K562 (cell line): ENCODE measurements at regions not wholly inside any gene's neighbourhood (a gene's known extent, or its start where the extent isn't known, plus 50 kb on each side); places are given as distances from the start of the nearest gene placed in this dataset.

Experiments
- EZH2 ChIP-seq: IDR thresholded peaks from 2 replicates; pipeline ENCODE4 v1.6.1; 2012; ENCODE audit warnings: low read depth, mild to moderate bottlenecking, inconsistent platforms, low read length, borderline replicate concordance
- FUS ChIP-seq: fragments of 200-400 bp; formaldehyde crosslinking; optimal IDR thresholded peaks from 2 replicates; pipeline ENCODE3; 2017; ENCODE audit warnings: low read depth, low read length
- HCFC1 ChIP-seq: IDR thresholded peaks from 2 replicates; pipeline ENCODE4 v1.6.1; 2012; ENCODE audit warnings: low read depth, low read length, improper control_type of control experiment
- PML ChIP-seq: IDR thresholded peaks from 2 replicates; pipeline ENCODE4 v1.6.1; 2012; ENCODE audit warnings: low read length, inconsistent platforms
- POLR2AphosphoS5 ChIP-seq: IDR thresholded peaks from 2 replicates; pipeline ENCODE4 v1.6.1; 2011; ENCODE audit warnings: mild to moderate bottlenecking, low read depth, low read length, moderate library complexity; ENCODE audit not compliant: control insufficient read depth, insufficient read depth
- RFX5 ChIP-seq: IDR thresholded peaks from 2 replicates; pipeline ENCODE4 v1.6.1; 2011; ENCODE audit warnings: low read depth, mild to moderate bottlenecking, improper control_type of control experiment, low read length
- ZNF24 ChIP-seq: fragments of 450-650 bp; IDR thresholded peaks from 2 replicates; pipeline ENCODE4 v1.6.1; 2016
- ZNF57 ChIP-seq: fragments of 450-650 bp; formaldehyde crosslinking; IDR thresholded peaks from 2 replicates; pipeline ENCODE4 v1.4.0; 2020; ENCODE audit warnings: mild to moderate bottlenecking, moderate library complexity
- TF ChIP-seq, protein P1 (sequence below), 2 experiments: fragments of 450-650 bp; formaldehyde crosslinking in 1 of 2; IDR thresholded peaks; 2 replicates each; pipeline versions ENCODE4 v1.4.0 to v1.6.1; 2014 to 2020; ENCODE audit warnings: mild to moderate bottlenecking in 2 of 2, borderline replicate concordance in 1 of 2, low read depth in 1 of 2
- TF ChIP-seq, protein P2 (sequence below), 3 experiments: IDR thresholded peaks in 2 of 3; conservative IDR thresholded peaks in 1 of 3; 2 replicates each; pipeline ENCODE4 v1.5.1; 2011 to 2012; ENCODE audit warnings: low read length in 3 of 3, mild to moderate bottlenecking in 3 of 3, control low read depth in 2 of 3, improper control_type of control experiment in 1 of 3, inconsistent platforms in 1 of 3, low read depth in 1 of 3, mixed read lengths in 1 of 3, moderate library complexity in 1 of 3; ENCODE audit not compliant: insufficient read depth in 2 of 3
- TF ChIP-seq, protein P3 (sequence below): fragments of 250-450 bp; sonication (Bioruptor Pico); IDR thresholded peaks from 2 replicates; pipeline ENCODE4 v1.5.1; 2021; ENCODE audit warnings: mild to moderate bottlenecking

DNA sequence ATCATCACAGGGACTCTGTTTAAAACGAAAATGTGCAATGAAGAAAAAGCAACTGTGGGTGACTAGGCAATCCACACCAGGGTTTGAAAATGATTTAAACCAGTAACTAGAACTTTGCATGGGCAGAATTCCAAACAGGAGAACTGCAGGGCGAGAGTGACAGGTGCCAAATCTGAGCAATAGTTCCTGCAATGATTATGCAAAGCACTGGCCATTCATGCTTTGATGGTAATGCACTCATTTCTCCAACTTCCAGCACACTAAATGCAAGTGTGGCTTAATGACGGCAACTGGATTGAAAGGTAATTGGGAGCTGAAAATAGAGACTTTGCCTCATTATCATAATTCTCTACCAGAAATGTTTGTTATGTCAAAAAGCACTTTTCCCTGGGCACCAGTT is 140.5 kb upstream of the TMCC3 start:
- TF ChIP-seq FUS (no peak), ZNF24 (no peak), POLR2AphosphoS5 (no peak), ZNF57 (CRISPR knock-in tag) (no peak), HCFC1 (no peak), PML (no peak), EZH2 (no peak), RFX5 (no peak)
- TF ChIP-seq, protein P1, sequence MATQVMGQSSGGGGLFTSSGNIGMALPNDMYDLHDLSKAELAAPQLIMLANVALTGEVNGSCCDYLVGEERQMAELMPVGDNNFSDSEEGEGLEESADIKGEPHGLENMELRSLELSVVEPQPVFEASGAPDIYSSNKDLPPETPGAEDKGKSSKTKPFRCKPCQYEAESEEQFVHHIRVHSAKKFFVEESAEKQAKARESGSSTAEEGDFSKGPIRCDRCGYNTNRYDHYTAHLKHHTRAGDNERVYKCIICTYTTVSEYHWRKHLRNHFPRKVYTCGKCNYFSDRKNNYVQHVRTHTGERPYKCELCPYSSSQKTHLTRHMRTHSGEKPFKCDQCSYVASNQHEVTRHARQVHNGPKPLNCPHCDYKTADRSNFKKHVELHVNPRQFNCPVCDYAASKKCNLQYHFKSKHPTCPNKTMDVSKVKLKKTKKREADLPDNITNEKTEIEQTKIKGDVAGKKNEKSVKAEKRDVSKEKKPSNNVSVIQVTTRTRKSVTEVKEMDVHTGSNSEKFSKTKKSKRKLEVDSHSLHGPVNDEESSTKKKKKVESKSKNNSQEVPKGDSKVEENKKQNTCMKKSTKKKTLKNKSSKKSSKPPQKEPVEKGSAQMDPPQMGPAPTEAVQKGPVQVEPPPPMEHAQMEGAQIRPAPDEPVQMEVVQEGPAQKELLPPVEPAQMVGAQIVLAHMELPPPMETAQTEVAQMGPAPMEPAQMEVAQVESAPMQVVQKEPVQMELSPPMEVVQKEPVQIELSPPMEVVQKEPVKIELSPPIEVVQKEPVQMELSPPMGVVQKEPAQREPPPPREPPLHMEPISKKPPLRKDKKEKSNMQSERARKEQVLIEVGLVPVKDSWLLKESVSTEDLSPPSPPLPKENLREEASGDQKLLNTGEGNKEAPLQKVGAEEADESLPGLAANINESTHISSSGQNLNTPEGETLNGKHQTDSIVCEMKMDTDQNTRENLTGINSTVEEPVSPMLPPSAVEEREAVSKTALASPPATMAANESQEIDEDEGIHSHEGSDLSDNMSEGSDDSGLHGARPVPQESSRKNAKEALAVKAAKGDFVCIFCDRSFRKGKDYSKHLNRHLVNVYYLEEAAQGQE (IDR thresholded peaks at IDR 0.05; ENCODE audit: borderline replicate concordance), result no peak
- TF ChIP-seq, protein P1 (CRISPR knock-in tag; IDR thresholded peaks at IDR 0.05; ENCODE audit: low read depth), result no peak
- TF ChIP-seq, protein P2, sequence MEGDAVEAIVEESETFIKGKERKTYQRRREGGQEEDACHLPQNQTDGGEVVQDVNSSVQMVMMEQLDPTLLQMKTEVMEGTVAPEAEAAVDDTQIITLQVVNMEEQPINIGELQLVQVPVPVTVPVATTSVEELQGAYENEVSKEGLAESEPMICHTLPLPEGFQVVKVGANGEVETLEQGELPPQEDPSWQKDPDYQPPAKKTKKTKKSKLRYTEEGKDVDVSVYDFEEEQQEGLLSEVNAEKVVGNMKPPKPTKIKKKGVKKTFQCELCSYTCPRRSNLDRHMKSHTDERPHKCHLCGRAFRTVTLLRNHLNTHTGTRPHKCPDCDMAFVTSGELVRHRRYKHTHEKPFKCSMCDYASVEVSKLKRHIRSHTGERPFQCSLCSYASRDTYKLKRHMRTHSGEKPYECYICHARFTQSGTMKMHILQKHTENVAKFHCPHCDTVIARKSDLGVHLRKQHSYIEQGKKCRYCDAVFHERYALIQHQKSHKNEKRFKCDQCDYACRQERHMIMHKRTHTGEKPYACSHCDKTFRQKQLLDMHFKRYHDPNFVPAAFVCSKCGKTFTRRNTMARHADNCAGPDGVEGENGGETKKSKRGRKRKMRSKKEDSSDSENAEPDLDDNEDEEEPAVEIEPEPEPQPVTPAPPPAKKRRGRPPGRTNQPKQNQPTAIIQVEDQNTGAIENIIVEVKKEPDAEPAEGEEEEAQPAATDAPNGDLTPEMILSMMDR (IDR thresholded peaks at IDR 0.05 in 2 of 3, conservative IDR thresholded peaks at IDR 0.05 in 1 of 3; ENCODE audit: insufficient read depth in 2 of 3, low read depth in 1 of 3, low read length in 3 of 3), result no peak
- TF ChIP-seq, protein P3, sequence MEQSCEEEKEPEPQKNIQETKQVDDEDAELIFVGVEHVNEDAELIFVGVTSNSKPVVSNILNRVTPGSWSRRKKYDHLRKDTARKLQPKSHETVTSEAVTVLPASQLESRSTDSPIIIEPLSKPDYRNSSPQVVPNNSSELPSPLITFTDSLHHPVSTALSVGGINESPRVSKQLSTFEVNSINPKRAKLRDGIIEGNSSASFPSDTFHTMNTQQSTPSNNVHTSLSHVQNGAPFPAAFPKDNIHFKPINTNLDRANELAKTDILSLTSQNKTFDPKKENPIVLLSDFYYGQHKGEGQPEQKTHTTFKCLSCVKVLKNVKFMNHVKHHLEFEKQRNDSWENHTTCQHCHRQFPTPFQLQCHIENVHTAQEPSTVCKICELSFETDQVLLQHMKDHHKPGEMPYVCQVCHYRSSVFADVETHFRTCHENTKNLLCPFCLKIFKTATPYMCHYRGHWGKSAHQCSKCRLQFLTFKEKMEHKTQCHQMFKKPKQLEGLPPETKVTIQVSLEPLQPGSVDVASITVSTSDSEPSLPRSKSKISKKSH (CRISPR knock-in tag), result no peak
